ENCODE measurements at regions not wholly inside any gene's neighbourhood (a gene's known extent, or its start where the extent isn't known, plus 50 kb on each side); places are given as distances from the start of the nearest gene placed in this dataset.
A peak's percentile ranks its signal among the peaks of the same experiment; 100 is the strongest.

- H2AFZ ChIP-seq (ENCODE audit: low read depth, low read length) = no peak overlapping the region
- no peaks in the 10 kb centered on the region for H3K79me2 ChIP-seq (replicated peaks; ENCODE audit: insufficient read depth, low read length)
- no peaks in the 10 kb centered on the region for H3K9me3 ChIP-seq (ENCODE audit: low read length)
- H3K27ac ChIP-seq (ENCODE audit: low read length) = no peak overlapping the region
- no peaks in the 10 kb centered on the region for H3K9me2 ChIP-seq (ENCODE audit: insufficient read depth, low read length)
- no peak overlapping the region for H3K9ac ChIP-seq (ENCODE audit: low read length)
- no peak overlapping the region for H3K4me3 ChIP-seq (ENCODE audit: low read length)
- TF ChIP-seq RAD21 (conservative IDR thresholded peaks at IDR 0.05) = no peak
- no peak for TF ChIP-seq EZH2 (IDR thresholded peaks at IDR 0.05; ENCODE audit: borderline replicate concordance, insufficient read depth, low read length, poor library complexity, severe bottlenecking)
- no peak for TF ChIP-seq MXI1 (conservative IDR thresholded peaks at IDR 0.05; ENCODE audit: poor library complexity, severe bottlenecking)
- TF ChIP-seq TAF1 (IDR thresholded peaks at IDR 0.05; ENCODE audit: low read depth) = no peak
- no peak for TF ChIP-seq POLR2AphosphoS5 (IDR thresholded peaks at IDR 0.05)
- no peak for TF ChIP-seq CTCF (IDR thresholded peaks at IDR 0.05; ENCODE audit: poor library complexity, severe bottlenecking)
- TF ChIP-seq EP300 (conservative IDR thresholded peaks at IDR 0.05; ENCODE audit: poor library complexity, severe bottlenecking) = no peak
- no peak for TF ChIP-seq SMC3 (conservative IDR thresholded peaks at IDR 0.05; ENCODE audit: poor library complexity)
- no peak for TF ChIP-seq REST (IDR thresholded peaks at IDR 0.05; ENCODE audit: borderline replicate concordance)
- H3F3A ChIP-seq (ENCODE audit: insufficient read depth, low read length, poor library complexity, severe bottlenecking) = no peaks in the 10 kb centered on the region
- H4K20me1 ChIP-seq (ENCODE audit: insufficient read depth) = no peaks in the 10 kb centered on the region
- H3K36me3 ChIP-seq (ENCODE audit: insufficient read depth, low read length) = no peaks in the 10 kb centered on the region
- H3K27me3 ChIP-seq (ENCODE audit: insufficient read depth, low read depth, low read length) = no peaks in the 10 kb centered on the region
- no peak overlapping the region for H3K4me2 ChIP-seq (ENCODE audit: low read length)
These were observed 766.2 kb upstream of the LRRC4C start for GRCh38 chr11:42225664-42226063.

GRCh38 chr11:42232673-42233072 is 773.2 kb upstream of the LRRC4C start:
- Histone ChIP-seq H3K79me2 (replicated peaks; ENCODE audit: insufficient read depth, low read length) (no peaks in the 10 kb centered on the region), H3K4me2 (ENCODE audit: low read length) (no peak overlapping the region), H3F3A (ENCODE audit: insufficient read depth, low read length, poor library complexity, severe bottlenecking) (no peaks in the 10 kb centered on the region), H4K20me1 (ENCODE audit: insufficient read depth) (no peaks in the 10 kb centered on the region), H3K9me2 (ENCODE audit: insufficient read depth, low read length) (no peaks in the 10 kb centered on the region), H3K27ac (ENCODE audit: low read length) (no peak overlapping the region), H3K4me3 (ENCODE audit: low read length) (no peak overlapping the region), H3K27me3 (ENCODE audit: insufficient read depth, low read depth, low read length) (no peaks in the 10 kb centered on the region), H3K9me3 (ENCODE audit: low read length) (no peaks in the 10 kb centered on the region), H3K36me3 (ENCODE audit: insufficient read depth, low read length) (no peaks in the 10 kb centered on the region), H3K9ac (ENCODE audit: low read length) (no peak overlapping the region), H2AFZ (ENCODE audit: low read depth, low read length) (no peak overlapping the region)
- TF ChIP-seq SMC3 (conservative IDR thresholded peaks at IDR 0.05; ENCODE audit: poor library complexity) (no peak), CTCF (IDR thresholded peaks at IDR 0.05; ENCODE audit: poor library complexity, severe bottlenecking) (no peak), EP300 (conservative IDR thresholded peaks at IDR 0.05; ENCODE audit: poor library complexity, severe bottlenecking) (no peak), POLR2AphosphoS5 (IDR thresholded peaks at IDR 0.05) (no peak), EZH2 (IDR thresholded peaks at IDR 0.05; ENCODE audit: borderline replicate concordance, insufficient read depth, low read length, poor library complexity, severe bottlenecking) (no peak), REST (IDR thresholded peaks at IDR 0.05; ENCODE audit: borderline replicate concordance) (peak; percentile 25)
